IPS DF 4.7 (cell line): ENCODE measurements at regions not wholly inside any gene's neighbourhood (a gene's known extent, or its start where the extent isn't known, plus 50 kb on each side); places are given as distances from the start of the nearest gene placed in this dataset.

Experiments
- DNase-seq: peaks from one replicate; pipeline ENCODE4 v3.0.0-alpha.2; 2013; ENCODE audit warnings: low spot score; ENCODE audit errors: extremely low read depth

- no peak for DNase-seq
These were observed 458.3 kb upstream of the CELF4 start for GRCh38 chr18:38023871-38024270.

GRCh38 chr18:38022234-38022633 lies 456.6 kb upstream of the CELF4 start:
- no peak for DNase-seq

- DNase-seq: no peak
These were observed 453.7 kb upstream of the CELF4 start for GRCh38 chr18:38019292-38019691.

- DNase-seq: no peak
These were observed 445.6 kb upstream of the CELF4 start for GRCh38 chr18:38010971-38011857.

- no peak for DNase-seq
These were observed 444.4 kb upstream of the CELF4 start for GRCh38 chr18:38010037-38010436.

- no peak for DNase-seq
These were observed 443.7 kb upstream of the CELF4 start for GRCh38 chr18:38009320-38009719.

- DNase-seq: no peak
These were observed 442.2 kb upstream of the CELF4 start for GRCh38 chr18:38007676-38008330.

GRCh38 chr18:38007026-38007425 lies 441.4 kb upstream of the CELF4 start:
- no peak for DNase-seq

GRCh38 chr18:38006541-38006940 lies 440.9 kb upstream of the CELF4 start:
- DNase-seq: no peak

- no peak for DNase-seq
These were observed 432.1 kb upstream of the CELF4 start for GRCh38 chr18:37997695-37998094.

GRCh38 chr18:37987901-37988300 lies 422.3 kb upstream of the CELF4 start:
- DNase-seq: no peak

- no peak for DNase-seq
These were observed 421.1 kb upstream of the CELF4 start for GRCh38 chr18:37986665-37987064.

- no peak for DNase-seq
These were observed 419.5 kb upstream of the CELF4 start for GRCh38 chr18:37985126-37985525.

GRCh38 chr18:37980556-37980955 lies 415.0 kb upstream of the CELF4 start:
- DNase-seq: no peak

- no peak for DNase-seq
These were observed 409.8 kb upstream of the CELF4 start for GRCh38 chr18:37975446-37975845.

- no peak for DNase-seq
These were observed 401.7 kb upstream of the CELF4 start for GRCh38 chr18:37967261-37967660.

GRCh38 chr18:37965572-37965970 lies 400.0 kb upstream of the CELF4 start:
- no peak for DNase-seq

- no peak for DNase-seq
These were observed 399.4 kb upstream of the CELF4 start for GRCh38 chr18:37964885-37965571.

- DNase-seq: no peak
These were observed 398.2 kb upstream of the CELF4 start for GRCh38 chr18:37963837-37964236.

GRCh38 chr18:37962316-37962966 lies 396.8 kb upstream of the CELF4 start:
- DNase-seq: no peak

GRCh38 chr18:37958499-37958898 lies 392.9 kb upstream of the CELF4 start:
- DNase-seq: no peak

- DNase-seq: no peak
These were observed 391.3 kb upstream of the CELF4 start for GRCh38 chr18:37956902-37957301.
